GM19238 (cell line): ENCODE measurements at regions not wholly inside any gene's neighbourhood (a gene's known extent, or its start where the extent isn't known, plus 50 kb on each side); places are given as distances from the start of the nearest gene placed in this dataset.

Experiments
- DNase-seq: peaks from one replicate; pipeline ENCODE4 v3.0.0; 2011; ENCODE audit warnings: low spot score; ENCODE audit not compliant: insufficient read length

DNA sequence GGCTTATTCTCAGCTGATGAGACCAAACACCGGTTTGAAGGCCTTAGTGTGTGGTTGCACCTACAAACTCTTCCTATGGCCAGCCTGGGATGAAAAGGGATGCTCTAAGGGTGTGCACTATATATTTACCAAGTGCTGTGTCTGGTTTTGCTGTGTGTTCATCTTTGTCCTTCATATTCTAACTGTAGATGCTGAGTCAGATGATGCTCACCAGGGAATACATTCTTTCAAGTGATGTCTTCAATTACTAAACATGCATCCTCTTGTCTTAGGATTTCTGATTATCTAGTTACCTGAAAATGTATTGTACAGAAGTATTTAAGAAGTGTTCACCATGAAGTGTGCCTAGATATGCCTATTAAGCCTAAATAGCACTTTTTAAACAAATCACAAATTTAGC, 1111.6 kb upstream of the ZEB2 start:
- DNase-seq, result no peak

DNA sequence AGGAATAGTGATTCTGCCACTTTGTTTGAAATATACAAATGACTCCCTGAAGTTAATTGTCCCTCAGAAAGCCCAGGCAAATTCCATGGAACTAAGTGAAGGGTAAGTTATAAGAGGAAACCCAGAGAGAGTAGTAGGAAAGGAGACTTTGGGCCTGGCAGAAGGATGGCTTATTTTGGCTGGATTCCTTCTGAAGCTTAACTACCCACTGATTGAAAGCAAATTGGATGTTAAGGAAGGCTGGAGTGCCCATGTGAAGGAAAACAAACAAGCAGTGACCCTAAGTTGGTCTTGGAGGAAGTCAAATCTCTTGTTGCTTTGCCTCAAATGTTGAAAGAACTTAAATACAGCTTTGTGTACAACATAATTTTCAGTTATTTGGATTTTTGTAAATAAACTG, 1106.4 kb upstream of the ZEB2 start:
- no peak for DNase-seq

DNA sequence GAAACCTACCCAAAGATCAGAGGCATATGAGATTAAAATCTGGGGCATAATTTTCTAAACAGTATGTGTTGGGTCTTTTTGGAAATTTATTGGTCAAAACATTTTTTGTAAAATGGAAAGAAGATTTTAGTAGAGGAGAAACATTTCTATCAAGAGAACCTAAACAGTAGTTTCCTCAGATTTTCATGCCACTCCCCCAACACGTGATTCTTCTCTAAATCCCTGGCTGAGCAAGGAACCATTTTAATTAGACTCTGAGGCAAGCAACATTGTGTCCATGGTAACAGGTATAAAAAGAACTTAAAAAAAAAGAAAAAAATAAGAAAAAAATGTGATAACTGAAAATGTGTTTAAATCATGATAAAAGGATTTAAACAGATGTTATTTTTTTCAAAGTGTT, 1105.2 kb upstream of the ZEB2 start:
- no peak for DNase-seq

DNA sequence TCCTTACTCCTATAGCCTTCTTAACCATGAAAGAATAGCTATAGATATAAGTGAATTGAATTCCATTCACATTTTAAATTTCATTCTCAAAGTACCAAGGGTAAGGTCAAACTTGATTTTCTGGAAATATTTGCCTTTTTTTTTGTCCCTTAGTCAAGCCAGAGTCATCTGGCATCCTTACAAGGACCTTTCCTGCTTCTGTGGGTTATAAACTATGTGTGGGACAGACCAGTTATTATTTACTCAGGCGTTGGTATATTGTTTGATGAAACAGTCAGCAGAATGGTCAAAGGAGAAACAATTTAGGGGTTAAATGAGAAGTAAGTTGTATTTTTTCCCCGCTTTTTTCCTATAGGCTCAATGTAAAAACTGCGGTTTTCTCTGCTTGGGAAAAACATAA, 1103.2 kb upstream of the ZEB2 start:
- no peak for DNase-seq

DNA sequence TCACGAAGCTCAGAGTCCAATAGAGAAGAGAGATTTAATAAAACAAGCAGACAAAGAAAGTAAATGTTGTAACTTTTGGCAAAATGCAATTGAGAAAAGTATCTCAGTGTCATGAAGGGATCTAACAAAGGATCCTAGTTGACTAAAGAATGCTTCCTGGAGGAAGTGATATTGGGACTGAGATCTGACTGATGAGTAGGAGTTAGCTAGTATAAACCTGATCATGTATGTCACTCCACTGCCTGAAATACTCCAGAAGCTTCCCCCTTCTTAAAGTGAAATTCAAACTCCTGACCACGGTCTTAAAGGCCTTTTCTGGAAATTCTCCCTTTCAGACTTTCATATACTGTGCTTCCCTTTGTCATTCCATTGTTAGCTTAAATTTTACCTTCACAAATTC, 1102.4 kb upstream of the ZEB2 start:
- DNase-seq, result no peak

DNA sequence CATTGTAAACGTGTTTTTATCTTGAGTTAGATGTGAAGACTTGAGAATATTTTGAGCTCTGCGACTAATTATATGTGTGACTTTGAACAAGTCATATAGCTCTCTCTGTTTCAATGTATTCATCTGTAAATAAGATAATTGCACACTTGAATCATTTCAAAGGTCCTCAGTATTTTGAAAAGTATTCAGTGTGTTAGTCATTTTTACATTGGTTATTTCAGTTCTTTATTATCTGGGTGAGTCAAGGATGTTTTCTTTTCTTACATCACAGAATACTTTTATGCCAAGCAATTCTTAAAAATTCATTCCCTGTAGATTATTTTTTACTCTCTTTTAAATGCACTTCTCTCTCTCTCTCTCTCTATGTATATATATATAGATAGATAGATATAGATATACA, 1098.0 kb upstream of the ZEB2 start:
- DNase-seq, result no peak

DNA sequence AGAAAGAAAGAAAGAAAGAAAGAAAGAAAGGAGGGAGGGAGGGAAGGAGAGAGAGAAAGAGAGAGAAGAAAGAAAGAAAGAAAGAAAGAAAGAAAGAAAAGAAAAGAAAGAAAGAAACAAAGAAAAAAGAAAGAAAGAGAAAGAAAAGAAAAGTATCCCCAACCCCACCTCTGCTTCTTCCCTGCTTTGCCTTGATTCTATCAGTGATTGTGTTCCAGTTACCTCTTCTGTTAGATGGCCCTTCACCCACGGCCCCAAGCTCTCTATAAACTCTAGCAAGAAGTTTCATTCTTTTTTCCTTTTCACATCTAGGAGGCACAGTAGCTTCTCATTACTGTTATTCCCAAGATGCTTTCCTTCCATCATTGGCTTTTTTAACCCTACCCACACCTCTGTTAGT, 1097.5 kb upstream of the ZEB2 start:
- no peak for DNase-seq

DNA sequence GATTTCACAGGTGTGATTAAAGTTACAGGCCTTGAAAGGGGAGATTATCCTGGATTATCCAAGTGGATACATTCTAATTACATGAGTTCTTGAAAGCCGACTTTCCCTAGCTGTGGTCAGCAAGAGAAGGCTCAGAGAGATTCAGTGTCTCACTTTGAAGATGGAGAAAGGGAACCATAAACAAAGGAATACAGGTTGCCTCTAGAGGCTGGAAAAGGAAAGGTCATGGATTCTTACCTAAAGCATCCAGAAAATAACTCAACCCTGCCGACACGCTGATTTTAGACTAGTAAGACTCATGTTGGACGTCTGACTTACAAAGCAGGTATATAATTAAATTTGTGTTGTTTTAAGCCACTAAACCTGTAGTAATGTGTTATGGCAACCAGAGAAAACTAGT, 1095.7 kb upstream of the ZEB2 start:
- no peak for DNase-seq

DNA sequence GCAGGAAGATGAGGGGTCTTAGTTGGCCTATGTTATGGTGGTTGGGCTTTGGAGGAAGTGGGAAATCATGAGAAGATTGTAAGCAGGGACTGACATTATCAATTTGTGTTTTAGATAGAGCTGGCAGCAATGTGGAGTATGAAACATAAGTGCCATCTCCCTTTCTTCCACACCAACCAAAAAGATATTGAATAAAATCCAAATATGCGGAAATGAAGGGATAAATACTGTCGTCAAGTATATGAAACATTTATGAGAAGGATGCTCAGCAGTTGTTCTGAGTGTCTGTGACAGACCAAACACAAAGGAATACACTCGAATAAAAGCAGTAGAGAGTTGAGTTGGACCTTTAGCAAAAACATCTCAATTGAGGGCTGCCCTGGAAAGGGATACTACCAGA, 1090.0 kb upstream of the ZEB2 start:
- no peak for DNase-seq

DNA sequence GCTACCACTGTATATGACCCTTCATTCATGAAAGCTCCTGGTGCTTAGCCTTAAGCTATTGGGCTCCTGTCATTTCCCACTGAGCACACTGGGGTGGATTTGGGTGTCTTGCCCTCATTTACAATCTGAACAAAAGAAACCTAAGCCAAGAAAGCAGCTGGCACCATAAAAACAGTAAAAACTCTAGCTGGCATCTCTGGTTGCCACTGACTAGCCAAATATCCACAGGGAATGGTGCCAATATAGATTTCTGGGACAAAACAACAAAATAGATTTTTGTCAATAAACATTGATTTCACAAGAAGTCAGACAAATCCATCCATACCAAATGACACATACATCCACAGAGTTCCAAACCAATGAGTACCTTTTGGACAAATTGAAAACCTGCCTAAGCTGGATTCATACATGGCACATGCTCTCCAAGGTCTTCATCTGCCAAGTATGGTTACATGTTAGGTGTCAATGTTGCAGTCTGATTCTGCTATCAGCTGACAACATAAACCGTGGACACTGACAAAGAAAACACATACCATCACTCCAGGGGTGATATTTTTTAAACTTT, 1081.5 kb upstream of the ZEB2 start:
- DNase-seq, result no peak

DNA sequence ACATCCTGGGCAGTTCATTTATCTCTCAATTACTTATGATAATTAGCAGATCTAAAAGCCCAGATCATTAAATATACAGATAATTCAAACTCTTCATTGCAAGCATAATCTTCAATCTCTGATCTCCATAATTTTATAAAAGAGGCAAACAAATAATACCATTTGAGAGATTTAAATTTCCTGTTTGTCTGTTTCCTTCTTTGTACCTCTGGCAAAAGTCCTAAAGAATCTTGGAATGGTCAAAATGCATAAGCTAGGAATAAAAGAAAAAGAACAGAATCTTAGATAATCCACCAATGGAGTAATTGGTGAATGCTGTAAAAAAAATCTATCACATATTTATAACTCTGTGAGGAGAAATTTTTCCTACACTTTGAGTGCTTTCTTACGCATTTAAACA, 1080.9 kb upstream of the ZEB2 start:
- no peak for DNase-seq

DNA sequence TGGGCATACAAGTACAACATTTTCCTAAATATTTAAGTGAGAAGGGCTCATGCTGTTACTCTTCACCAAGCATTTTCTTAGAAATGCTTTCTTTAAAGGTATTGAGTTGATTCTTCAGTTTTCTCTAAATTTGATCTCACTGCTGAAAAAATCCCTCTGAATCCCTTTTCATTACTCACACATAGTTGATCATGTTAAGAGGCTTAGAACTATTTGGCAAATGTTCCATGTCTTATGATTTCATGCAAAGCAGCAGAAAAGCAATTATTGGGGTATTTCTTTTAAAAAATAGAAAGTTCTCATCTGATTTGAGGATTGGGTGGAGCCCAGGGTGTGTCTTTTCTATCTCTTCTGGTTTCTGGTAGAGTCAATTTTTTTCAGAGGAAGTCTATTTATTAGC, 1079.8 kb upstream of the ZEB2 start:
- no peak for DNase-seq

DNA sequence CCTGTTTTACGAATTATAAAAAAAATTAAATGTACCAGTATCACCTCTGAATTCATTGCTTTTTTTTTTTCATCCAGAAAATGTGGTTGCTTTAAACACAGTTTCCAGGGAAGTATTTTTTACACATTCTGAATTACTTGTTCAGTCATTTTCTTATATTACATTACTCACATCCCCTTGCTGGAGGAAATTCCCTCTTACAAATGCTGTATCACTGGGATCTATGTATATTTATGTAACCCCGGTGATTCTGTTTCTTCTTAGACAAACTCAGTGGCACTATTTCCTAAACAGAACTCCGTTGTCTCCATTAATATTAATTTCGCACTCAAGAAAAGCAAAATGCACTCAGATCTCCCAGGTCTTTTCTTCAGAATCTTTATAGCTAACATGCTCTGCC, 1078.5 kb upstream of the ZEB2 start:
- no peak for DNase-seq

DNA sequence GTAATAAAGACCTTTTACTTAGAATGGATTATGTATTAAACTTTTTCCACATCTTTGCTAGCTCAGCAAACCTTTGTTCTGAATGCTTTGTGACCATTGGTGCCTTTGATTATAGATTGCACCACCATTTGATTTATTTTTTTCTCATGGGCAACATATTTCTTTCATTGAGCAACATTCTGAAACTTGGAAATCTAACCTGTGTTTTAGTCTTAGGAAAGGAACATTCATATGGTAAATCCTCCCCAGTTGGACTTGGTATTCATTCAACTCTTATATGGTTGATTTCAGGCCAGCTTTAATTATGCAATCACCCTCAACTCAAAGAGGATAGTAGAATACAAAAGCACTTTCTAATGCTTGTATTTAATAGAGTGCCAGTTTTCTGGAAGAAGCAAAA, 1077.9 kb upstream of the ZEB2 start:
- DNase-seq, result no peak

DNA sequence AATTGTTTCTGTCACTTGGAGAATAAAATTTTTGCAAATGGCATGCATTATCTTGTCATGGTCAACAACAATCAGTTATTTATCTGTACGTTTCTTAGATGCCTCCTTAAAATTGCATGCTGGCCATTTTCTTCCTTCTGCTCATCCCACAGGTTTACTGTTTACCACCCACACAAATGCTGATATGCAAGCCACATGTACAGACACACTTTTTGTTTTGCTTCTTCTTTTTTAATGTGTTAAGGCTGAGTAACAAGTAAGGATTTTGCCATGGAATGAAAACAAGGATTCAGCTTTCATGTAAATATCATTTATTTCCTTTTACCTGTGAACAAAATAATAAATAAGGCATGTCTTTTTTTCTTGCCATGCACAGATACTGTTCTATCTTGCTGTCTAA, 1077.1 kb upstream of the ZEB2 start:
- no peak for DNase-seq

DNA sequence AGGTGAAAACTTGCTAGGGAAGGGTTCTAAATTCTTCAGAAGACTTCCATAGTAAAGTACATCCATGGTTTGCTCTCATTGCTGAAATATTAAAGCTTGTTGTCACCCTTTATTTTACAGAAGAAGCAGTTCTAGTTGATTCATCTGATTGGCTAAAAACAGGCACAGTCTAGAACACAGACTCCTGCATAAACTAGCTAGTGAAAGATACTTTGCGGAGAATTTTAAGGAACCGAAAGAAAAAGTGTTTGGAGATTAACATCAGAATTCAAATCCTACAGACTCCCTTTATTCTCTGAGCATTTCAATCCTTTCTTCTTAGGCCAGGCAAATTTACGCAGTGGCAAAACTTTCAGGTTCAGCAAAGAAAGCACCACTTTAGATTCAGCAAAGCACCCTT, 1076.5 kb upstream of the ZEB2 start:
- DNase-seq, result no peak

DNA sequence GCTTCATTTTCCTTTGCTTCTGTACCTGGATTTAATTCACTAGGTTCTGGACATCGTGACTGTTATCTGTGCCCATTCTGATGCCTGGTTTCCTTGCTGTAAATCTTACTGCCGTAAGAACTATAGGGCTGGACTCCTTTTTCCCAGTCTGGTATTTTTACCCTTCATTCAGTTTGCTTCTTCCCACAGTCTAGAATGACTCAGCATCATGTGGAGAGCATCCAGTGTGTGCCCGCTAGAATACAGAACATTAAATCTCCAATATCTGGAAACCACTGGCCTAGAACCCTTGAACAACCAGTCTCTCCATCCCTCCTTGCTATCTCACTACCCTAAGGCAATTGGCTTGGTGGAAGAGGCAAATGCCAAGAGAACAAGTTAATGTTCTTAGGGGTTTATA, 1075.4 kb upstream of the ZEB2 start:
- no peak for DNase-seq

DNA sequence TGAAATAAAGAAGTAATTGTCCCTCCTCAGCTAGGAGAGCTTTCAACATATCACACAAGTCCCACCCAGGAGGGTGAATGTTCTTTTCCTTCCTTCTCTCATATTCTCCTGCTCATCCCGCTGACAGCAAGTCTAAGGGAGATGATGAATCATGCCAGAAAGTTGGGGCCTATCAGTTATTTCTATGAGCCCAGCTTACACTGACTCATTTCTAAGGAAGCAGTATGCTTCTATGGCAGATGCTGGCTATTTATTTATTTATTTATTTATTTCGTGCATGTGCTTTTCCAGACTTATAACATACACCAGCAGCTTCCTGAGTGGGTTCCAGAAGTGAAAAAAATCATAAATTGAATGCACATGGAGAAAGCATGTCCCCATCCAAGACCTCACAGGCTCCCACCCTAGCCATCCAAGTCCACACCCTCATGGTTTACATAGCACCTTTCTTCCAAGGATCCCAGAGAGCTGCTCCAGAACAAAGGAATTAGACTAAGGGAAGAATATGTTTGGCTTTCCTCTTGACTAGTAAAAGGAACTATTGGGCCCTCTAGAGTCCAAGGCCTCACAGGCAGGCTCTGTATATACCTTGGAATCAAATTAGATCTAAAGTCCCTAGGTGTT, 1074.2 kb upstream of the ZEB2 start:
- no peak for DNase-seq

DNA sequence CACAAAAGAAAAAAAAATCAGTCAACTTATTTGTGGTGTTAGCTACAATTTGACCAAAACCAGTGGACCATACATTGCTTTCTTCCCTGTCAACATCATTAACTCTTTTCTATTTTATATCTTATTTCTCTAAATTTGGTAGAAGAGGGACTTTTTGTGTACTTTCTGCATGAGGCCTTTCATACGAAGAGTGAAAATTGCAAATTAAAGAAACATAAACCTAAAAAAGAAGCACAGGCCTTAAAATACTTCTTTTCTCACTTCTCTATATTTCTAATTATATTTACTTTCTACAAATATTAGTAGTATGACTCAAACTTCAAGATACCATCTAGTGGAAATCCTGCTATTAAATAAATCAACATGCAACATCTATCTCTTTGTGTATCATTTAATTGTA, 1073.4 kb upstream of the ZEB2 start:
- DNase-seq, result no peak

DNA sequence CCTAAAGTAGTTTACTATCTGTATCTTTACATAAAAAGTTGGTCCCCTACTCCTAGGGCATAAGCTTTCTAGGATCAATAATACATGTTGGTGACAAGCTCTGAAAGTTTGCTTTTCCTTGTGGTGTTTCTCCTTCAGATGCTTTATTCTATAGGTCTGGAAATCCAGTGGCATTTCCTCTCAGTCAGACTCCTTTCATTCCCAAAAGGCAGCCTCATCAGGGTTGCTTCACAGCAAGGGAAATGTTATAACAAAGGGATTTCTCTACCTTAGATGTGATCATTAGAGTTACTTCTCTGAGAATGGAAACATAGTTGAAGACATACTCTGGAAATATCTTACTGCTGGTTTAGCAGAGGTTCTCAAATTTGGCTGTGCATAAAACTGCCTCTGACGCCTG, 1072.4 kb upstream of the ZEB2 start:
- no peak for DNase-seq

DNA sequence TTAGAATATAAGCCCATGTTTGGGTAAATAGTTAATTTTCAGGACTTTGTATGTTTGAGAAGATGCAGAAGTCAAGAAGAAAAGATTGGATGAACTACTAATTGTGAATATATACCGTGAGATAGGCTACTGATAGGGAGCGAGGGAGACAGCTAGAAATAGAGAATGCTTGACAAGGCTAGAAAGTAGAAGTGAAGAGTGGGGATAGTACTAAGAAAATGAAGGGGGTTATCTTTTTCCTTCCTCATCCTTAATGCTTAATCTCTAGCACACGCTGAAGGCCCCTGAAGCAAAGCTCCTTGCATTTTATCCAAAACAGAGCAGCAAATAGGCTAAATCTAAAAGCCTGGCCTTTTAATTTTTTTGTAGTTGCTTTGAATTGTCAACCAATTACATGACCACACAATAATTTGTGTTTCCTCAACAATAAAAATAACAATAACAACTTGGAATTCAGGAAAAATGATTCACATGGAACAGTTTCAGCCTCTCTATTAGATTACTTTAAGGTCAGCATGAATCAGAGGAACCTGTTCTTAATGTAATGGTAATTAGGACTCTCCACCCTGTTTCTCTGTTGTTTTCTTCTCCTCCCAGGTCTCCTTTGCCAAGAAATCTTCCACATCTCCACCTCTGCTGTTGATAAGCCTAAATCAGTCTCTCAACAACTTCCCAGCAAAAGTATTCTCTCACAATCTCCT, 1071.3 kb upstream of the ZEB2 start:
- no peak for DNase-seq

DNA sequence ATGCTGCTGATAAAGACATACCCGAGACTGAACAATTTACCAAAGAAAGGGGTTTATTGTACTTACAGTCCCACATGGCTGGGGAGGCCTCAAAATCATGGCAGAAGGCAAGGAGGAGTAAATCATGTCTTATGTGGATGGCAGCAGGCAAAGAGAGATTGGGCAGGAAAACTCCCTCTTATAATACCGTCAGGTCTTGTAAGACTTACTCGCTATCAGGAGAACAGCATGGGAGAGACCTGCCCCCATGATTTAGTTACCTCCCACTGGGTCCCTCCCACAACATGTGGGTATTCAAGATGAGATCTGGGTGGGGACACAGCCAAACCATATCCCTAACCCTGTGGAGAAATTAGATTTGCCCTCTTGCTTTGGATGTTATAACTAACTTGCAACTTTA, 1068.0 kb upstream of the ZEB2 start:
- DNase-seq, result no peak

DNA sequence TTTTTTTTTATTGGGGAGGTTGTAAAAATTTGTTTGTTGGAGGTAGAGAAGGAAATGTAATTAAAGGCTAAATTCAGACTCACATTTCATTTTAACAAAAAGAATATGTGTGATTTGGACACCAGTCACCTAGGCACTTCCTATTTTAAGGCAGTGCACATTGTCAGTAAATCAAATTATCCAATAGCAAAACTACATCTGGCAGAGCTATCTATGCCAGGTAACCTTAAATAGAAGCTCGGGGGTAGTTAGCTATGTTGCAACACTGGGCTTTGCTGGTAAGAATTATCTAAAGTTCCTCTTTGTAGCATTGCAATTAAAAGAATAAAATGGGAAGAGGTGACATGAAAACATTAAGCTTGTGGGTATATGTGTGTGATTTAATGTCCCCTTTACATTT, 1064.4 kb upstream of the ZEB2 start:
- no peak for DNase-seq
